ENCODE measurements at regions not wholly inside any gene's neighbourhood (a gene's known extent, or its start where the extent isn't known, plus 50 kb on each side); places are given as distances from the start of the nearest gene placed in this dataset.

DNA sequence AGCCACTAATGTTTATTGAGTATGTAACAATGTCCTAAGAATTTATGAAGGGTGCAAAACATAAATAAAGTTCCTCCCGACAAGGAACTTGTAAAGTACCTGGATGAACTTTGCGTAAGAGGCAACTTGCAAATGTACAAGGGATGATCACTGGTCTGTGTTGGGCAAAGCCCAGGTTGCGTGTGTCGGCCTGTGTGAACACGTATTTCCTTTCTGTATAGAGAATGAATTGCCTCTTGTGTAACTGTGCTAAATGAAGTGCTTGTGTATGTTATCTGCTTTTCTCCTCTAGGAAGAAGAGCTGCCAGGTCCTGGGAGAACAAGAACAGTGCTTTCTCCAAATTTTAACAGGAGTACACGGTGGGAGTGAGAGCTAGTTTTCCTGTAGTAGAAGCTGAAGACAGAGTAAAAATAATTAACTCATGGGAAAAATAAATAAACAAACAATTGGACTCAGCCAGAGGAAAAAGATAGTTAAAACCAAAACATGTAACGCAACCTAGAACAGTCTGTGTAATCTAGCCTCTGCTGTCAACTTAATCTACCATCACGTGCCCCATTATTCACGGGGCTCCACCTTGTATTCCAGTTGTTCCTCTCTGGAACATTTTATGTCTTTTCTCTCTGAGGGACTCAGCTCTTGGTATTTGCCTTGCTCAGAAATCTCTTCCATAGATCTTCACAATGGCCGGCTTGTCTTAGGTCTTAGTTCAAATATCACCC lies 83.7 kb upstream of the RASGRP1 start:
- no peak for DNase-seq

DNA sequence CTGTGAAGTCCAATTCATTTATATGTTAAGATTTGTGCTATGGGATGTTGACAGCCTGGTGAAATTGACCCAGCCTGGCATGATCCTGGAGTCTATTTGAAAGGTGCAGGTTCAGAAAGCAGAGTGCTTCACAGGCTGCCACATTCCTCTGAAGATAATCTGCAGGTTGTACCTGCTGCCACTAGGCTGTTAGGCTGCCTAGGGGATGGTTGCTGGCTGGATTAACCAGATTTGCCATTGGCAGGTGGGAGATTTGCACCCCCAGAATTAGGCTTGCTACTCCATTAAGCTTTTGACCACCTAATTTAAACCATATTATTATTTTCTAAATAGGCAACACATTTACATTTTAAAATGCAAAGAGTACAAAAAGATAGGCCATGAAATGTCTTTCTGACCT lies 85.8 kb upstream of the RASGRP1 start:
- no peak for DNase-seq

DNA sequence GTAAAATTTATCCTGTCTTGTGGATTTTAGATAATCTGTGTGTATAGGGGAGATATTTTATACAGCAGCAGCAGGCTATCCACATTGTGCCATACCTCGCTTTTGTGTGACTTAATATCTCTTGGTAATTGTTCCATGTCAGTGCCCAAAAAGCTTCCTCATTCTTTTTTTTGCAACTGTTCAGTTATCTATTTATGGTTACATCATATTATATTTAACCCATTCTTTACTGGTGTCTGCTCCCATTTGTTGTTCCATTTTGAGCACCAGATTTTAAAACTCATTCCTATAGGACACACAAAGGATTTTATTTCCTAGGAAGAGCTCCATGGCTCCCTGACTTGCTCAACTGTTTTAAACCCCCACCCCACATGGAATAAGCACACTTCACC lies 86.3 kb upstream of the RASGRP1 start:
- DNase-seq: no peak

DNA sequence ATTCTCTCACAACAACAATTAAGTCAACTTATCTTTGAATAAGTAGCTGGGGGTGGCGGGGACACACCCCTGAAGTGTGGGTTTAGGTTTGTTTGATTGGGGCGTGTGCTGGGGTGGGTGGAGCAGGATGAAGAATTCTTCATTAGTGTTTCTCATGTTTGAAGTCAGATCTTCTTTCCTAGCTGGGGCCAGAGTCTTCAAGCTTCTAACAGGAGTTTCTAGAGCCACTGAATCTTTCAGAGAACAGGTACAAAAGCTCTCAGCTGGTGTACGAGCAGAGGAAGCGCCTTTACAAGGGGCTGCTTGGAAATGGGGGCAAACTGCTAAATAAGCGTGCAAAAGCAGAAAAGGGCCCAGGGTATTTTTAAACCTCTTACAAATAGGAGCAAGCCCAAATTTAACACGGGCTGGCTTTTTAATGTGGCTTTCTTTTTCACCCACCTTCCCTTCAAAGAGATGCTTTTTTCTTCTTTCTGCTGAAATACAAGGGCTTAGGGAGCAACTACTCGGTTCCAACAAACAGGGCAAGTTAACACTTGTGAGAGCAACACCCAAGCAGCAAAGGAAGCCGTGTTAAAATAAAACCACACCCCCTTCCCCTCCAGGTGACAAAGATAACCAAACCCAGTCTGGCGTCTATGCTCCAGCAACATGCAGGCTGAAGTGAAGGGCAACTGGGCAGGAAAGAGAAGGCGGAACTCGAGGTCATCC lies 86.9 kb upstream of the RASGRP1 start:
- DNase-seq: no peak

DNA sequence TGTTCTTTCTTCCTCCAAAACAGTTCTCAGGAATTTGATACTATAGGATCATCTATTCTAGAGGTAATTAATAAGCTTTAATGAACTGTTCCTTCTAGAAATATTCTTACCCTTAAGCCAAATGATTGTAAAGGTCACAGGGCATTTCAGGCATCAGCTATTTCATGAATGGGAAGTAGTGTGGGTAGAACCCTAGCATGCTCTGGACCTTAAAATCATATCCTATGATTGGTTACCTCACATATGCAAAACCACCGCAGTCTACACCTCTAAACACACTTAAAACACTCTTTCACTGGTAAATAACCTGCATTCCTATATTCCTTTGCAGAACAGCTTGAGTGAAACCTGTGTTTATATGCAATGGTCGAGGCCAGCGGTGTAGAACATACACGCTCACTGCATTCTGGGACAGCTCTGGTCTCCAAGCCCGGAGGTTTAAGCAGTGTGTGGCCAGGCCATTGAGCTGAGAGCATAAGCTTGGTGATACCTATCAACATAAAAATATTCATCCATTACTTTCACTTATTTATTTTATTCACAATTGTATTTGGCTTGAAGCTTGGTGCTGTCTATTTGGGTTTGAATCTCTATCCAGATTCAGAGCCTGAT lies 87.7 kb upstream of the RASGRP1 start:
- no peak for DNase-seq

DNA sequence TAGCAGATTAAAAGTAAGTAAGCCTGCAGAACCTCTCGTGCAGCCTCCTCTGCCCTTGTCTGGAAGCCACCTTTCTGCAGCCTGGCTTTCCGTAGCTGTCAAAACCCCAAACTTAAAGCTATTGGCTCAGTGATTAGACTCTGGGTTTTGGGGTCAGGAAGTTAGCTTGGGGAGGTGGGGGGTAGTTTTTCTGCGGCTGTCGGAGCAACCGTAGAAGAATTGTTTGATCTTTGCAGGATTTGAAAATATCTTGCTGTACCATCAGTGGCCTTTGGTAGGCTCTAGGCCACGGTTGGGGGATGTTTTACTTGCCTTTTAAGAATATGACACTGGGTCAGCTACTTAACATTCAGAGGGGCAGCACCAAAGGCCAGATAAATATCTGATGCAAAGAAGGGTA lies 88.4 kb upstream of the RASGRP1 start:
- no peak for DNase-seq

DNA sequence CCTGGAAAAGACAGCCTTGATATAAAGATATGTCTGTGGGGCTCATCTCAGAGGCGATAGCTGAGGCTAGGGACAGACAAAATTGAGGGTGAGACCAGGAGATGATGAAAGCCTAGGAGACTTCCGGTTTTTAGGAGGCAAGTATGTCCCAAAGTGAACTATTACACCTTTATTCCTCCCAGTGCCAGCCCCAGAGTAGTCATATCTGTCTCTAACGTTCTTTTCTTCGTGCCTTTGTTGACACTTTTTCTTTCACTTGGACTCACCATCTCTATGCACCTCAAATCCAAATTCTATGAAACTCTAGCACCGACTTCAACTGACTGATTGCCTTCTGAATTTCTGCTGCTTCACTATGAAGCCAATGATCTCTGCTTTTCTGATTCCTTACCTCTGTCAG lies 93.8 kb upstream of the RASGRP1 start:
- DNase-seq: no peak

DNA sequence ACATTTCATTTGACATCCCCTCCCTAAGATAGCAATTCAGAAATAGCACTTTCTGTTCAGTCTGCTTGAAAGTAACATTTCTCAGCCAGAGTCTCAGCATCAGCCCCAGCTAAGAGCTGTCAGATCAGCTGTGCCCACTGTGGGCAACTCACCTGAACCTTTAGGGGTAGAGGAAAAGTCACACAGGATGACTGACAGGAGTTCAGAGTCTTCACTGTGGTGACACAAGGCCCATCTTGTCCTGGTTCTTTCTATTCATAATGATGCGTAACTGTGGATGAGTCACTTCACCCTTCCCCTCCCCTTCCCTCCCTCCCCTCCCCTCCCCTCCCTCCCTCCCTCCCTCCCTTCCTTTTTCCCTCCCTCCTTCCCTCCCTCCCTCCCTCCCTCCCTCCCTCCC lies 96.1 kb upstream of the RASGRP1 start:
- DNase-seq: no peak

DNA sequence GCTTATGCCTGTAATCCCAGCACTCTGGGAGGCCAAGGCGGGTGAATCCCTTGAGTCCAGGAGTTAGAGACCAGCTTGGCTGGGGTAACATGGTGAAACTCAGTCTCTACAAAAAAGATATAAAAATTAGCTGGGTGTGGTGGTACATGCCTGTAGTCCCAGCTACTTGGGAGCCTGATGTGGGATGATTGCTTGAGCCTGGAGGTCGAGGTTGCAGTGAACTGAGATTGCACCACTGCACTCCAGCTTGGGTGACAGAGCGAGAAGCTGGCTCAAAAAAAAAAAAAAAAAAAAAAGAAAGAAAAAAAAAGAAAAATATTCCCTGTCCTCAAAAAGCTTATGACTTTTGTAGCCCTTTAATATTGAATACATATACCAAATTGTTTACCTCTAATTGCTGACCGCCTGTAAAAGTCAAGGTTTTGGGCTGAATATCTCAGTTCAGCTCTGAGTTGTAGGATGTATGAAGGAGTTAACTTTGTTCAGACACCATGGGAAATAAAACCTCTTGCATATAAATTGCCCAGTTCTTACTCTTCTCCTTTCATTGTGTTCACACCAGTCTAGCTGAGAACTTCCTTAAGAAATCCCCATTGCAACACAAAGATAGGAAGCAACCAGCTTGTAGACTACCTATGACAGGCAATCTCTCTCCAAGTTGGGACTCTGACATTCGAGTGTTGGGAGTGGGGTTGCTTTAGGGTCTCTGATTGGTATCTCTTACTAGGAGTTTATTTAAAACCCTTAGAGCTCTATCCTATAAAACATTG lies 97.6 kb upstream of the RASGRP1 start:
- DNase-seq: no peak

DNA sequence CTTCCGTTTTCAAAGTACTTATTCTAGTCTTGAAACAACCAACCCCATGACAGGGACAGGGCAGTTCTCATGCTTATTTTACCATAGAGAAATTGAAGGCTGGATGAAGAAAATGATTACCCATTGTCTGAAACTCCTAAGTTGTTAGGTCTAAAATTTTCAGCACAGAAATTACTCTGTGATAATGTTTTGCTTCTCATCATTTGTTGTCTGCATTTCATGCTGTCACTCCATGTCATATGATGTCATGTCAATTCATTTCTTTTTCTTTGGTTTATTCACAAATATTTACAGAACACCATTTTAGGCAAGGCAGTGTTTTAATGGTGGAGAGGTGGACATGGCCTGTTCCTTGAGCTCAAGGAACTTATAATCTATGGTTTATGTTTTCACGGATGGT lies 98.2 kb upstream of the RASGRP1 start:
- DNase-seq: no peak

DNA sequence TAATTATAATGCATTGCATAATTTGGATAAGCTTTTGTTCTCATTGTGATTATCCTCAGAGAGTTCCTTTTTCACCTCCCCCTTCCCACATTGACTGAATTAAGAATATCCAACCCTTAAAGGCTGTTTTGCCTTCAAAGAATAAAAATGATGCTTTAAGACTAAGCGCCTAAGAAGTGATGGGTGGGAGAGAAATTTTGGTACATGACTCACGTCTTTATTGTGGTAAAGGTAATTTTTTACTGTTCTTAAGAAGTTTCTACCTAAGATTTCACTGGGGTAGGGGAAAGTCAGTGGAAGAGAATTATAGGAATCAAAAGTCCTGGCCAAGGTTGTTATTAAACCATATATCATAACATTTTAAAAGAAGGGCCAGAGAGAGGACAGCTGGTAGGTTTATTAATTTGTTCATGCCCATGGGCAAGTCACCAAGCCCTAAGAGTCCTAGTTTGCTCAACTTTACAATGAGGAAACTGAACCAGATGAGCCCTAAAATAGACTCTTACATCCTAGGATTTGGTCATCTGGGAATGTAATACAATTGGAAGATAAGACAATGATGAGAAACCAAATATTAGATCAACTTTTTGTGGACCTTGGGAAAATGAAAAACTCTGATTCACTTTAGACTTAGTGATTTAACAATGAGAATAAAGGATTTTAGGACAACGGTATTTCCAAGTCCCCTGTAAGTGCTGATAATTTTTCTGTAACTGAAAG lies 101.1 kb upstream of the RASGRP1 start:
- DNase-seq: no peak

DNA sequence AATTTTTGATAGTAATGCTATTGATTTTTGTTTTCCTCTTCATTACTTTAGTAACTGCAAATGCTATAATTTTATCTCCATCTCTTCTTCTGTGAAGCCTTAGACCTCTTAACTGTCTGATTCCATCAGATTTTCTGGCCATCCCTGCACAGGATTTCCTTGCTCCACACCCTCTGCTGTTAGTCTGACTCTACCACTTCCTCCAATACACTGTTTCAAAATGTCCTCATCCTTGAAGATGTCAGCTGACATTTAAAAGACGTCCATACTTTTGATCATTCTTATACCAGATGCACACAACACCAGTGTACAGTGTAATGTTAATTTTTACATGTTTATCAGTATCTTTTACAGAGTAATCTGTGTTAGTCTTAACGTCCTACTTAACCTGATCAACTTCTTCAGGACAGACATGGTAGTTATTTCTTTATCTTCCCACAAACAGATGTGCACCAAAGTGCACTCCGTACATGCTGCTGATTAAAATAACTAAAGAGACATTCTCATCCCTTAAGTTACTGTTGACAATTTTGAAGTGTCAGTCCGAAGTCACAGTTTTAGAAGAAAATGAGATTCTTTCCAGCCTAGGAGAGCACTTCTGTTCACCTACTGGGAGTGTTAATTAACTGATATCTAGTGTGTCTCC lies 102.4 kb upstream of the RASGRP1 start:
- DNase-seq: no peak

DNA sequence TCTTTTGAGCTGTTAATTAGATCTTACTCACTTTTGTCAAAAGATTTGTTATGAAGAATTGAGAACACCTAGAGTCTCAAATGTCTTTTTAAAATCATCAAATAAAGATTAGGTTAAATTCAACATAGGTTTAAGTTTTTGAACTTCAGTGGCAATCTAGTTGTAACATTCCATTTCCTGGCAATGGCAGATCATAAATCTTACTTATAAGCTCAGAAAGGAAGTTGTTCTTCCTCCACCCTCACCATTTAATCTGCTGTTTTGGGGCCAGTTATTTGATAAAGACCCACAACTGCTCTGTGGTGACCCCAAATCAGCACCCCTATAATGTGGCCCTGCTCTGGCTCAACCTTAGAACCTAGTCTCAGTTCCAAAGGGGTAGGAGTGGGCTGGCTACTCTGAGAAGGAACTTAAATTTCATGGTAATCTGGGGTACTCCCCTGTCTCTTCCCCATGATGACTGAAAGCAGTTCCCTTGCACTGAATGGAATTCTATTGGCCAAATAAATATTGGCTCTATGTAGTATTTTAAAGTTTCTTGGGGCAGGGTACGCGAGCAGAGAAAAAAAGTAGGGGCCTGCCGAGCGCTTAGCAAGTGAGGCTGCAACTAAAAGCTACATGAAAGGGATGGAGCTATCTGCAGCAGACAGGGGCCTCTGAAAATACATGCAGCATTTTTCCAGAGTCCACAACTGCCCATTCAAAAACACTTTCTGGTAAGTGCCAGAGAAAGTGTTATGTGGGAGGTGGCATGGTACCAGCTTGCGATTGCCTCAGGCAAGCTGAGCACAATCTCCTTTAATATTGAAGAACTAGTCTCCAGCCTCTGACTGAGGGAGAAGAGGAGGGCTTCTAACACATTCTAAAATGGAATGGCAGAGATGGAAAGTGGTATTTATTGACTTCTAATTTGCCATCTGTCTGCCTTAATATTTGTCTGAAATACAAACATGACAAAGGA lies 103.6 kb upstream of the RASGRP1 start:
- no peak for DNase-seq

DNA sequence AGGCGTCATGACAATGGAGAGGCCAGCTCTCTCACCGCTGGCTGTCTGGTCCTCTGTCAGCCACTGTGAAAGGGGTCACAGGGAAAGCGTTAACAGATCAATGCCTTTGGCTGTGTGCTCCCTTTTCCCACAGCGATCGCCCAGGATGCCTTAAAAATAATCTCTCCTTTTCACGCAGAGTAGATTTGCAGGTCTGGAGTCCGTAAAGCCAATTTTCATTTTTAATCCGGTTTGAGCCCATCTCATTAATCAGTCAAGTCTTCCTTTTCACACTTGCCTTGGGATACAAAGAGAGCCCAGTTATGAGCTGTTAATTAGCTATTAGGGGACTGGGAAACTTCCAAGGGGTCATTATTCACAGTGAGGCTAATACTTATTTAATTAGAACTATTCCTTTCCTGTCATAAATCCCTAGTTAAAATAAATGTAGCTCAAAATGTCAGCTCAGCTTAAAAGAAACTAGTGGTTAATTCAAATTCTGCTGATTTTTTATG lies 104.3 kb upstream of the RASGRP1 start:
- DNase-seq: no peak

DNA sequence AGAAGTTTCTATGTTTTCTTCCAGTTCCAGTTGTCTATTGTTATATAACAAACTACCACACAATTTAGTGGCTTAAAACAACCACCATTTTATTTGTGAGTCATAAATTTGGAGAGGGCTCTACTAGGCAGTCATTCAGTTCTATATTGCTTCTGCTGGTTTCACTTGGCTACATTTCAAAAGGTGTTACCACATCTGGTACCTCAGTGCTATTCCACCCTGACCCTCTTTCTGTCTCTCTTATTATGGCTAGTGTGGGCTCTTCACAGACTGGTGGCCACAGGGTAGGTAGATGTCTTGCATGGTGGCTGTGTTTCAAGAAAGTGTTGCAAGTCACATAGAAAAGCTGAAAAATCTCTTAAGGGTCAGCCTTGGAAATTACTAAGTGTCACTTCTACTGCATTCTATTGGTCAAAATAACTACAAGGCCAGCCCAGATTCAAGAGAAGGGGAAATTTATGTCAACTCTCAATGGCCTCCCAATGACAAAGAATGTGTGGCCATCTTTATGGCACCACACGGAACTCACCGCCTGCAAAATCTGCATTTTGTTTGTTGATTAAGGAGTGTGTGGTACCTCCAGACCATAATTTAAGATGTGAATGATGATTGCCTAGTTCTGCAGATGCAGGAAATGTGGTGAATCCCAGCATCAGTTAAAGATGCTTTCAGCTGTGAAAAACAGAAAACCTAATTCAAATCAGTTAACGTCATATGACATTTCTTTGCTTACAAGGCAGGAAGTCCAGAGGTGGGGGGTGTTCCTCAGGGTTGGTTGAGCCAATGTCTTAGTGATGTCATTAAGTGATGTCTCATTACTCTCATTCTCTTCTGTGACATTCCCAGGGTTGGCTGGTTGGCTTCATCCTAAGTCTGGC lies 105.8 kb upstream of the RASGRP1 start:
- DNase-seq: no peak

DNA sequence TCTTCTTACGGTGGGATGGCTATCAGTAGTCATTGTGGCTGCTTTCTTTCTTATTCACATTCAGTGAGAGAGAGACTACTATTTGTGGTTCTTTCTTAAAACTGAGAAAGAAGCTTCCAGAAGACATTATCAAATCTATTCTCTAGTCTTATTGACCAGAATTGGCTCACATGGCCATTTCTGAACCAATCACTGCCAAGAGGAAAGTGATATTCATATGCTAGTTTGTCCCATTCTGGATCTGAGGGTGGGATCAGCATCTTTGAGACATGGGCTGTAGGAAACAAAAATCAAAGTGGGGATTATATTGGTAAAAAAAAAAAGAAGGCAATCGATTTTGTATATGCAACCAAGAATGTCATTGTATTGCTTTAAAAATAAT lies 106.4 kb upstream of the RASGRP1 start:
- no peak for DNase-seq

DNA sequence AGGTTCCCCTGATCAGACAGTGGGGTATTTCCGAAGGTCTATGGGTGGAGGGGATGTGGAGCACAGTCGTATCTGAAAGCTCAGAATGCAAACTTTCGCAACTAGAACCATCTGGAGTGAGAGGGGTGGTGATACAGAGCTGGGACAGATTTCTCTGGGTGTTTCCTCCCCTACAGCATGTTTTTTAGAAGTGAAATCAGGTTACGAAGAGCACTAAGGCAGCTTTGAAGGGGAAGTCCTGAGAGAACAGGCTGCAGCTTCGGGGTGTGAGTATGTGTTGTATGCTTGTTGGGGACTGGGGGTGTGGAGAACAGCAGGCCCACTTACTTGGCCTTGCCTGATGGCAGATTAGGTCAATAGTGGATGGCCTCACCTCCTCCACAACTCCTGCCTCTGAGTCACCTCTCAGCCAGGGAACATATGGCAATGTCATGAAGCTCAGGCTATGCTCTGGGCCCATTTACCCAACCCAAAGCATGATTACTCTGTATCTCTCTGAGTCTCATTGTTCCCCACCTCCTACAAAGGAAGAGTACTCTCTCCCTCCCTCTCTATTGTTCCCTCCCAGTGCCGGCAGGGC lies 107.2 kb upstream of the RASGRP1 start:
- no peak for DNase-seq

DNA sequence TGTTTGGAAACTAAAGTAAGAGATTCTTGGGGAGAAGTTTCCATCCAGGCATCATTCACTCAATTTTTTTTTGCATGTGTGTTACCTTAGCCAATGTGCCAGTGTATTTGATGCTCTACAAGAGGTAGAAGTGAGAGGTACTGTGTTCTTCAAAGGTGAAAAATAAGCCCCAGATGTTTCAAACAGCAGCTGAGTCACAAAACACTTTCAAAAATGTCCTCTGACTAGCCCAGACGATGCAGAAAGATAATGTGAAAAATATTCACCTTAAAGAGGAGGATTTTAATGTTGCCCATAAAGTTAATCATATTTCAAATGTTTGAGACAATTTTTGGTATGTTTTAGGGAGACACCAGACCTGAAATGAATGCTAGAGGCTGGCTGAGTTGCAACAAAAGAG lies 107.7 kb upstream of the RASGRP1 start:
- DNase-seq: no peak

DNA sequence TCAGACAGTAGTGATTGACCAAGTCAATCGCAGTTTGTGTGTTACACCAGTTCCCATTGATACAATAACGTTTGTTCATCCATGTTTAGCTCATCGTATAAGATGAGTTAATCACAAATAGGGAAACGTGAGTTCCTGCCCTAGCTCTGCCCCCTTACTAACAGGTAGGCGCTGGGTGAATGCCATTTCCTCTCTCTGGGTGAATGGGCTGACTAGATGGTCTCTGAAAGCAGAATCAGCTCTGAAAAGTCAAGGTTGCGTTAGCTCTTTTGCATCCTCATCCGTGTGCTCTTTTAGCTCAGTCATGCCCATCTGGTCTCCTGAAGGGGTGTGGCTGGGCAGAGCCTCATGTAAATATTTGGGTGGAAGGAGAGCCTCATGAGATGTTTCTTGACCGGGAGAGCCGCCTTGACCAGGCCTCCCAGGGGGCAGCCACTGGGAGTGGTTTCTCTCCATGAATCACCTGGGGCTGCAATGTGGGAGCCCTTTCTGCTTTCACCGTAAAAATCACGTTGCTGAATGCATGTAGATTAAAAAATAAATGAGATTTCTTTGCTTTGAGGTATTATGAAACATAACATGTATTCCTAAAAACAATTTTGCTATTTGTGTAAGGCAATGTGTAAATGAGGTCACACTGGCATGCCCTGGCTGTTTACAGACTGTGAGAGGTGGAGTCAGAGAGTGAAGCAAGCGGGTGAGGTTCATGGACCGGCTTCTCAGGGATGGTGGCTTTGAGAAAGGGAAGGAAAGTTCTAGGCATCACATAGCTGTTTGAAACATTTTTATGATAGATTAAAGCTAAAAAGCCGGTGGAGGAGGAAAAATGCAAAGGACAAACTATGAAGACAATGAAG lies 108.4 kb upstream of the RASGRP1 start:
- no peak for DNase-seq
